HG03135 (cell line): ENCODE measurements at regions not wholly inside any gene's neighbourhood (a gene's known extent, or its start where the extent isn't known, plus 50 kb on each side); places are given as distances from the start of the nearest gene placed in this dataset.
"Not testable (repeated sequence)": the region's sequence is repeated elsewhere in the genome, so short reads cannot be mapped to it uniquely, and the experiment has no call there.

Experiments
- ATAC-seq: cut with Tn5 transposase; IDR thresholded peaks from one replicate; pipeline ENCODE4 v1.9.1; 2021; ENCODE audit warnings: mild to moderate bottlenecking, moderate library complexity; ENCODE audit not compliant: unreplicated experiment

DNA sequence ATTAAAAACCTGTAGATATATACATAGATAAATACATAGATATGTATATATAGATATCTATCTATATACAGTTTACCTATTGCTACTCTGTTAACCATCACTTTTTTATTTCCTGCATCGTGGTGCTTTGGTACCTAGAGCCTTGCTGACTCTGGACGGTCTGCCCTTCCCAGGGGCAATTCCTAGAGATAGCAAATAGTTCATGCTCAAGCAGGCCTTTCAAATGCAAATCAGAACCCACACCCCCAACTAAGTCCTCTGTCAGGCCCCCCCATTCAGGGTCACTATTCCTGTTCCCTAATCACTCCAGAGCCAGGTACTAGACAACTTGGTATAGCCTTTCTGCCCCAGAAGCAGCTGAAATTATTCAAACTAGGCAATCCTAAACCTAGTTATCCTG, 273.5 kb upstream of the ADGRL3 start:
- no peak for ATAC-seq

DNA sequence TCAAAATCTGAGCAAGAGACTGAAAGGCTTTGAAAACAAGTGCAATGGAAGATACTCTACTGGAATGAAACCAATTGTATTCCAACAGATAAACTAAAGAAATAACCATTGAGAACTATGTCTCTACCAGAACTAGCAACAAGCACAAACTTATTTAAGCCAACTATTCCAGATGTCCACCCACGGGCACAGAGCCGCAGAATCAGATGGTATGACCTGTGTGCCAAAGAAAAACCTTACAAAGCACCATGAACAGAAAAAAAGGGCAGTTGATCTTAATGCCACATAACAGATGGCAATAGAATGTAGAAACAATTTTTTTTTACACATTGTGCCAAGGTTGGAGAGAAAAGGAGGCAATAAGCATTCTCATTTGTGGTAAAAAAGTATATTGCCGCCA, 269.3 kb upstream of the ADGRL3 start:
- ATAC-seq, result no peak

DNA sequence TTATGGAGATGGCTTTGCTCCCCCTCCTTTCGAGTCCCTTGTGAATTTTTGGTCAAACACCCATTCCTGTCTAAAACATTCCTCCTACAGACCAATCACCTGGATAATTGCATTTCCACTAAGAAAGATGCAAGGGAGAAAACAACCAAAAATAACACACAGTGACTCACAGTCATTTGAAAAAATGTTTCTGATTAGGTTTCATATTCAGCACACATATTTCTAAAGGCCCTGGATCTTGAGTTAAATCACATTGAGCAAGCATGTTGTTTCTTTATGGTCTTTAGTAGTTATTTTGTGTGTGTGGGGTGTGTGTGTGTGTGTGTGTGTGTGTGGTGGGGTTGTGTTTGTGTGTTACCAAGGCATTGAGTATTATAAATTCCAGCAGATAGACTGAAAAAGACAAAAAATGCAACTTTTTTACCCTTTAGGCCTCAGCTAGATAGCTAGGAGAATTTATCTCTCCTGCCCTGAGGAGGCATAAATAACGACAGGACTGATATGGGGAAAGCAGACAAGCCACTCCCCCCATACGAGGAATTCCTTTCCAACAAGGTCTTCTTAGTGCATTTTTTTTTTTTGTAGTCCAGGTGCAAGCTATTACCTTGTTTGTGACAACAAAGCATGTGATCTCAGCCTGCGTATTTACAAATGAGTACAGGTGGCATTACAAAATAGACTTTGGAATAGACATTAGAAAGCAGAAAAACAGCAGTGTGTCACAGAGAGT, 265.4 kb upstream of the ADGRL3 start:
- ATAC-seq, result no peak

DNA sequence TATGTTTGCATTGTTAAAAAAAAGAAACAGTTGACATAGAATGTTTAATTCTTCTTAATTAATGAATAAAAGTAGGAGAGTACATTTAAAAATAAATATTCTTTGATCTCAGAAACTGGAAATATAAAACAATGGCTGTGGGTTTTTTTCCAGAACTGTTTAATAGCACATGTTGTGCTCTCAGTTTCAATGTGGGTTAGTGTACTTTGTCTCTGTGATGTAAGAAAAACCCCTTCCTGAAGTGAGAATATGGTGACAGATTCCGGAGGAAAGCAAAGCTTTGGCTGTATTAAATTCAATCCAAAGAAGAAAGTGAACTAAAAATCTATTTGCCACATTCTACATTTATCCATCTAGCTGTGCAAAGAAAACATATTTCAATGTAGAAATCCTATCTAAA, 261.9 kb upstream of the ADGRL3 start:
- ATAC-seq, result no peak

DNA sequence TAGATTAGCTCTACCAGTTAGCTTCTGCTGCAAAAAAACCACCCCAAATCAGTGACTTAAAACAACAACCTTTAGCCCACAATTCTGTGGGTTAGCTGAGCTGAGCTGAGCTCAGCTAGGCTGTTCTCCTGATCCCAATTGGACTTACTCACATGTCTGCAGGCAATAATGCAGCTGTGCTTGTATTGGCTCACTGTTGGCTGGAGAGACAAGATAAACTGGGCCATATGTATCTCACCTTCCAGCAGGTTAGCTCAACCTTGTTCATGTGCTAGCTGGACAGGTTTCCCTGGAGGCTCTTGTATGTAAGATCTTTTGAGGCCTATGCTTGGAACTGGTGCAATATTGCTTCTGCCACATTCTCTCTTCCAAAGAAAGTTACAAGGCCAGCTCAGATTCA, 261.5 kb upstream of the ADGRL3 start:
- ATAC-seq, result no peak

DNA sequence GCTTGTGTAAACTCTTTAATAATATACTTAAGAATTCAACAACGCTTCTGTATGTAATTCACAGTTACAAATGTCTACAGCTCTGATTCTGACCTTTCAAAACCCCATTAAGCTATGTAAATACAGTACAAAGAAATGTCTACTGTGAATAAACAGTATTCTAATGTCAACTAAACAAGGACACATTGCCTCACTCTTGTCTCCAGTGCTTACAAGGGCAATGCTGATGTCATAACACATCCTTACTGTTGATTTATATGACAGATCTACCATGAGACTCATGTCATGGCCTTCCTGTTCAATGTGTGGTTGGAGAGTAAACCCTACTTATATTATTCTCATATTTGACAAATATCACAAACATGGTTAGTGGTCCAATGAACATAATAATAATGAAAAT, 256.1 kb upstream of the ADGRL3 start:
- ATAC-seq, result no peak

DNA sequence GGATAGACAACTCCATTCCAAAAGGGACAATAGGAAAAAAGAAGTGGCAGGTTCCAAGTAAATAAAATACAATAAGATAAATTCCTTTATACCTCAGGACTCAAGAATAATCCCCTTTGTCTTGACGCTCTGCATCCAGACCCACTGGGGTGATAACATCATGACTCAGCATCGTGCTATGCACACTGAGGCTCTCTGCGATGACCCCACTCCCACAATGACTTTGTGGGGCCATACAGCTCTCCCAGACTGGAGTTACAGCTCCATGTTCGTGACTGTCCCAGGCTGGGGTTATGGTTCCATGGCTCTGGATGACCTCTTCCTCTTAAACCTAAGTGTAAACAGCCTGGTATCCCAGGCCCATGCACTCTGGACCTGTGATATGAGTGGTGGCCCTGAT, 254.5 kb upstream of the ADGRL3 start:
- no peak for ATAC-seq

DNA sequence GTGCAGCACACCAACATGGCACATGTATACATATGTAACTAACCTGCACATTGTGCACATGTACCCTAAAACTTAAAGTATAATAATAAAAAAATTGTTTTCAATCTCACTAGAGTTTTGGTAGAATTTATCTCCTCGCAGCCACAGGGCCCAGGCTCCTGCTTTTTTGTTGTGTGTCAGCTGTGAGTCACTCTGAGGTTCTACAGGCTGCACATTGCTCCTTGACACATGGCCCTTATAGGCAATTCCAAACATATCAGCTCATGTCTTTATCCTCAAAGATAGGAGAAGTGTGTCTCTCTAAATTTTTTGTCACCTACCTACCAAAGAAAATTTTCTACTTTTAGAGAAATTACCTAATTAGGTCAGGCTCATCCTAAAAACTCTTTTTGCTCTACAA, 252.1 kb upstream of the ADGRL3 start:
- no peak for ATAC-seq

DNA sequence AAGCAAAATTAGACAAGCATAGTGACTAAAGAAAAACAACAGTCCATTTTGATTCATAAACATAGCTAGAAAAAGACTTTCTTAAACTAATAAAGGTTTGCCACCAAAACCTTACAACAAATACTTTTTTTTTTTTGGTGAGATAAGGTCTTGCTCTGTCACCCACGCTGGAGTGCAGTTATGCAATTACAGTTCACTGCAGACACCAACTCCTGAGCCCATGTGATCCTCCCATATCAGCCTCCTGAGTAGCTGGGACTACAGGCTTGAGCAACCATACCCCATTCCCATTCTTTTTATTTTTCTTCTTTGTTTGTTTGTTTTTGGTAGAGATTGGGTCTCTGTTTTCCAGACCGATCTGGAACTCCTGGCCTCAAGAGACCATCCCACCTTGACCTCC, 247.2 kb upstream of the ADGRL3 start:
- ATAC-seq, result no peak

DNA sequence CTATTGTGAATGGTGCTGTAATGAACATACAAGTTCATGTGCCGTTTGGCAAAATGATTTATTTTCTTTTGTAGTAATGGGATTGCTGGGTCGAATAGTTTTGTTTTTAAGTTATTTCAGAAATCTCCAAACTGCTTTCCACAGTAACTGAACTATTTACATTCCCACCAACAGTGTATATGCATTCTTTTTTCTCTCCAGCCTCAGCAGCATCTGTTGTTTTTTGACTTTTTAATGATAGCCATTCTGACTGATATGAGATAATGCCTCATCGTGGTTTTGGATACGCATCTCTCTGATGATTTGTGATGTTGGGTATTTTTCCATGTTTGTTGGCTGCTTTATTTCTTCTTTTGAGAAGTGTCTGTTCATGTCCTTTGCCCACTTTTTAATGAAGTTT, 246.3 kb upstream of the ADGRL3 start:
- no peak for ATAC-seq

DNA sequence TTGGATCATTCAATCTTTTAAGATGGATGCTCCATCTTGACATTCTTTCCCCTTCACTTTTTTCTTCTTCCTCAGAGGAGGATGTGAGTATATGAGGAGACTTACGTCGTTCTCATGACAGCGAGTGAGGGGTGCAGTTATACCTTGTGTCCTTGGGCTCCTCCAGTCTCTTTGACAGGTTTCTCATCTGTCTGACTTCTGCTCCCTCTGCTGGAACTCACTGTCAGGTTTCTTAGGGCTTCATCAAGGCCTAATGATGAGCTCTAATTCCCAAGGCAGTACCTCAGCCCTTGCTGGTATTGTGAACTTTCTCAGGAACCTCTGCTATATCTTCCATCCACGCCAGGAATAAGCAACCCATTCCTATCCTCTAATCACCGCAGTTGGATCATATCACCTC, 237.8 kb upstream of the ADGRL3 start:
- ATAC-seq, result no peak

DNA sequence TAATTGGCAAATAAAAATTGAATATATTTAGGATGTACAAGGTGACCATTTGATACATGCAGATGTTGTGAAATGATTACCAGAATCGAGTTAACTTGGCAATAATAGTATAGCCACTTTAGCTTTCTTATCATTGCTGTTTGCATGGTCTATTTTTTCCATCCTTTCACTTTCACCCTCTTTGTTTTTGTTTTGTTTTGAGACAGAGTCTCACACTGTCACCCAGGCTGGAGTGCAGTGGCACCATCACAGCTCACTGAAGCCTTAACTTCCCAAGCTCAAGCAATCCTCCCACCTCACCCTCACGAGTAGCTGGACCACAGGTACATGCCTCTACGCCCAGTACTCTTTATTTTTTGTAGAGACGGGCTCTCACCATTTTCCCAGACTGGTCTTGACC, 218.6 kb upstream of the ADGRL3 start:
- ATAC-seq, result no peak

DNA sequence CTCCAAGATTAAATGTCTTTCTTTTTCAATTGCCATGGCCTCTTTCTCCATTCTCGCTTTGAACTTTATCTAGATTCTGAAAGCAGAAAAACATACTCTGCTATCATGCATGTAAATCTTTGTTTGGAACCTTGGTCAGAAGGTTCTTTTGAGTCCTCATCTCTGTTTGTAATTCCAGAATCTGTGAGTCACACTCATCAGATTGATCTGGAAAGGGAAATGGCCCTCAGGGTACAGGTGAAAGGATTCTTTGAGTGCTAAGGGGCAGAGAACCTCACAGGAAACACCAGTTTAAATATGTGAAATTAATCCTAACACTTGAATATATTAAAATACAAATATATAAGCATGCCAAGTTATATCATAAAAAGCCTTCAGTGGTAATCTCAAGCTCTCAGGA, 211.0 kb upstream of the ADGRL3 start:
- ATAC-seq, result no peak

DNA sequence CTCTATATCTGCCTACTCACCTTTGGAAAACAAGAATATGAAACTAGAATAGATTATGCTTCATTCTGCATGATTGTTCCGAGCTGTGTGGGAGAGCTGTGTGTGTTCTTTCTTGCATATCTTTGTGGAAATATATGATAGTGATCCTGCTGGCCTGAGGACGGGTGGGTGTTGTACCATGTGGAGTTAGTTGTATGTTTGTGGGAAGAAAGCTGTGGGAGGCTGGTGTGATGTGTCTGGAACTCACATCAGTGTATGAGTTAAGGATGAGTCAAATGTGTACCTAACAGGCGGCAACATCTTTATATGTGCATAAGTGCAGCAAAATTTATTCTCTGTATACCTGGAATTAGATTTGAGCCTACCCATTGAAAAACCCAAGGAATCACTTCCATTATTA, 208.1 kb upstream of the ADGRL3 start:
- ATAC-seq, result no peak

DNA sequence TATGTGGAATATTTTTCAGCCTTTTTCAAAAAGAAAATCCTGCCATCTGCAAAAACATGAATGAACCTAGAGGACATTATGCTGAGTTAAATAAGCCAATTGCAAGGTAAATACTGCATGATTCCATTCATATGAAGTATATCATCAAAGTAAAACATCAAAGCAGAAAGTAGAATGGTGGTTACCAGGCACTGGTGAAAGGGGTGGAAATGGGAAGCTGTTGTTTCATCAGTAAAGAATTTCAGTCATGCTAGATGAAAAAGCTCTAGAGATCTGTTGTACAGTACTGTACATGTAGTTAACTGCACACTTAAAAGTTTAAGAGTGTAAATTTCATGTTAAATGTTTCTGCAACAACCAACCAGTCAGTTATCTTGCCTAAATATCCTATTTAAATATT, 196.8 kb upstream of the ADGRL3 start:
- ATAC-seq, result no peak

DNA sequence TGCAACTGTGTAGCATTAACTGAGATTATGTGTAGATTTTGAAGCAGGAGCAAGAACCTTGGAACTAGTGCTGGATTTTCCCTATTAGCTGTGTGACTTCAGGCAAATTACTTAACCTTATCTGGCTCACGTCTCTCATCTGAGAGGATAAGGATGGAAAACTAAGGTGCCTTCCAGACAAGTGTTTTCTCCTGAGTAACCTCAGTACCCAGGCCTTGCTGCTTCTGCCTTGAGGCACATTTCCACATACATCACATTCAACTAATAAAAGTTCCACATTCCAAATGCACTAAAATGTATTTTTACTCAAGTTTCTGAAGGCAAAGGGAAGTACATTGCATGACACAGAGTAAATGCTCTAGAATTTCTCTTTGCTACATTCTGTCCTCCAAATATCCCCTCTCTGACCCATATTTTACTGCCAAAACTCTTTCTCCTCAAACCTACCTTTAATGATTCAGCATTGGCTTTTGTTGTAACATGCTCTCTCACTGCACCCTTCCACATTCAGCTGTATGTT, 195.4 kb upstream of the ADGRL3 start:
- ATAC-seq, result no peak

DNA sequence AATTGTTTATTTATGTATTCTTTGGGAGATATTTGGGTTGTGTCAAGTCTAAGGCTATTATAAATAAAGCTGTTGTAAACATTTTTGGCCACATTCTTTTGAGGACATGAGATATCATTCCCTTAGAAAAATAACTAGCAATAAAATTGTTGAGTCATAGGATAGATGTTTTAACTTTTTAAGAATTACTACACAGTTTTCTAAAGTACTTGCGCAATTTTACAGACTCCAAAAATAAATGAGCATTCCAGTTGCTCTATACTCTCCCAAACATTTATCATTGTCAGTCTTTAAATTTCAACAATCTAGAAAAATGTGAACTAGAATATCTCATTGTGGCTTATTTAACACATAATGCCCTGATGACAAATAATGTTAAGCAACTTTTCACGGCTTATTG, 189.1 kb upstream of the ADGRL3 start:
- no peak for ATAC-seq

DNA sequence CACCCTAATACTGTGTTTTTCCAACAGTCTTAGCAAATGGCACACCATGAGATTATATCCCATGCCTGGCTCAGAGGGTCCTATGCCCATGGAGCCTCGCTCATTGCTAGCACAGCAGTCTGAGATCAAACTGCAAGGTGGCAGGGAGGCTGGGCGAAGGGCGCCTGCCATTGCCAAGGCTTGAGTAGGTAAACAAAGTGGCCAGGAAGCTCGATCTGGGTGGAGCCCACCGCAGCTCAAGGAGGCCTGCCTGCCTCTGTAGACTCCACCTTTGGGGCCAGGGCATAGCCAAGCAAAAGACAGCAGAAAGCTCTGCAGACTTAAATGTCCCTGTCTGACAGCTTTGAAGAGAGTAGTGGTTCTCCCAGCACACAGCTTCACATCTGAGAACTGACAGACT, 188.2 kb upstream of the ADGRL3 start:
- ATAC-seq, result not testable (repeated sequence)

DNA sequence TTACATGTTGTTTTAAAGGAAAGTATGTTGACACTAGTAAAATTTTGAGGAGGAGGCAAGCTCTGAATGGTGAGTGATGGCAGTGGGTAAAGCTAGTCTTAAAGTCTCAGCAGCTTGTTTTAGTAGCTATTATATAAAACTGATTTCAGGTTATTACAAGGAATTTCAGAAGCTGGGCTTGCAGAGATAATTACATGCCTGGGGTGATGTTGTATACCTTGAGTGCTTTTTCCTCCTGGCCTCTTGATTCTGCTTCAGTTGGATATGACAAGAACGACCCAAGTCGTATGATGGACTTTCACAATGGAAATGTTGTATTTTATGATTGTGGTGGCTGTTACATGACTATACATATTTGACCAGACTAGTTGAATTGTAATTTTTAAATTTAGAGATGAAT, 175.5 kb upstream of the ADGRL3 start:
- ATAC-seq, result no peak

DNA sequence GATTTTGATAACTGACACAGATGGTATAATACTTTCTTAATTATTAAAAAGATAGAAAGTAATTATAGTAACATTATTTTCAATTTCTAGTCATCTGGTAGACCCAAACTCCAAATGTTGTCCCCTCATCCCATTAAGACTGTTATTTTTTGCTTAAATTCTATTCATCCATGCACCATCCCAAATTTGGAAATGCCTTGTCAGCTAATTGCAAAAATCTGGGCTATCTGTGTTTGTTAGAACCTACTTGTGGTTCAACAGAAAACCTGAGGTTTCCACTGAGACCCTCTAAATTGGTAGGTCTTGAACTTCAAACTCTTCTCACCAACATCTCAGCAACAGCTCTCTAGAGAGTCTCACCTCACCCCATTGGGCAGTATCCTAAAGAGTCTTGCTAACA, 172.2 kb upstream of the ADGRL3 start:
- ATAC-seq, result no peak

DNA sequence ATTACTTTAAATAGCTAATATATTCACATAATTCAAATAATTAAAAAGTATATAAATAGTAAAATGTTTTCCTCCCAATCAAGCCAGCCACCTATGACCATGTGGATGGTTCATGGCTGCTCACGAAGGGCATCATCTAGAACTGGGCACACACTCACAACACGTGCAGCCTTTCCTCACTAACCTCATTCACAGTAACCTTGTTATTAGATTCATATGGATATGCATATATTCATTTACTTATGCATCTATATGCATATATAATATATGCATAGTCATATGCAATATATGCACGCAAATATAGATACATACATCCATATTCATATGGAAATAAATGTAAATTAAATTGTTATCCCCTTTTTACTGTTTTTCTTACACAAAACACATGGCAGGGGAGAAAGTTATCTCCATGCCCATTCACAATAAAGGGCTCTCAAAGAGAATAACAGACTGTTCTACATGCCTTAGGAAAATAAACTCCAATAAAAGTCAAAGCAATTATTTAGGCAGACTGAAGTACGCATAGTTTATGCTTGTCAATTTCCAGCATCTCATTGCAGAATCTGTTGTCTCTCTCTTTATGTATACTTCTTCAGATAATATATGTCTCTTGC, 163.9 kb upstream of the ADGRL3 start:
- ATAC-seq, result no peak

DNA sequence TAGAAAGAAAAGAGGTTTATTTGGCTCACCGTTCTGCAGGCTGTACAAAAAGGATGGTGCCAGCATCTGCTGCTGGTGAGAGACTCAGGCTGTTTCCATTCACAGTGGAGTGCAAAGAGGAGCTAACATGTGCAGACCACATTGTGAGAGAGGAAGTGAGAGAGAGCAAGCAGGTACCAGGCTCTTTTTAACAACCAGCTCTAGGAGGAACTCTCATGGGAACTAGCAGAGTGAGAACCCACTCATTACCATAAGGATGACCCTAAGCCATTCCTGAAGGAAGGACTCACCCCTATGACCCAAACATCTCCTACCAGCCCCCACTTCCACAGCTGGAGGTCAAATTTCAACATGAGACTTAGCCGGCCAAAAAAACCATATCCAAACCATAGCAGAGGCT, 158.6 kb upstream of the ADGRL3 start:
- no peak for ATAC-seq

DNA sequence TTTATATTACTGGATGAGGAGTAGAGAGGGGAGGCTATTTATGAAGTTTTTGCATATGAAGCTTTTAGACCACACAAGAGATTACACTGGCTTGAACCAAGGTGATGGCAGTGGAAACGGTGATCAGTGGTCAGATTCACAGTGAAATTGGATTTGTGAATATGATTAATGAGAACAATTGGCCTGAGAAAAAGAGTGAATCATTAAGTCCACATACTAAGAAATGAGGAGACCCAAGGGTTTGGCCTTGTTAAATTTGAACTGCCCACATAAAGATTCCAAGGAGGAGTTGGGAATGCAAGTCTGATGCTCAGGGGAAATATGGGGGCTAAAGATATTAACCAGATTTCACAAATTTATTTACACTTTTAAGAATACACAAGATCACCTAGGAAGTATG, 155.3 kb upstream of the ADGRL3 start:
- no peak for ATAC-seq
